Fibroblast of skin of abdomen (primary cell): ENCODE measurements at regions not wholly inside any gene's neighbourhood (a gene's known extent, or its start where the extent isn't known, plus 50 kb on each side); places are given as distances from the start of the nearest gene placed in this dataset.
"Not testable (repeated sequence)": the region's sequence is repeated elsewhere in the genome, so short reads cannot be mapped to it uniquely, and the experiment has no call there.

Experiments used
- DNase-seq: peaks from one replicate; pipeline ENCODE4 v3.0.0-alpha.2; 2013

- DNase-seq: no peak
These were observed 213.9 kb downstream of the TBX5 start for GRCh38 chr12:114192013-114192412.

- DNase-seq: no peak
These were observed 214.4 kb downstream of the TBX5 start for GRCh38 chr12:114191581-114191980.

GRCh38 chr12:114190971-114191370 is 215.0 kb downstream of the TBX5 start:
- DNase-seq: no peak

GRCh38 chr12:114189266-114189665 is 216.7 kb downstream of the TBX5 start:
- DNase-seq: no peak

GRCh38 chr12:114186241-114187002 is 219.5 kb downstream of the TBX5 start:
- no peak for DNase-seq

GRCh38 chr12:114185036-114185435 is 218.9 kb upstream of the RBM19 start:
- no peak for DNase-seq

GRCh38 chr12:114174326-114174725 is 208.2 kb upstream of the RBM19 start:
- DNase-seq: no peak

- DNase-seq: no peak
These were observed 206.0 kb upstream of the RBM19 start for GRCh38 chr12:114172135-114172534.

- DNase-seq: peak; percentile 58
These were observed 201.9 kb upstream of the RBM19 start for GRCh38 chr12:114168061-114168460.

GRCh38 chr12:114167431-114167830 is 201.3 kb upstream of the RBM19 start:
- DNase-seq: peak; percentile 91

- peak; percentile 53 for DNase-seq
These were observed 200.2 kb upstream of the RBM19 start for GRCh38 chr12:114166362-114166761.

GRCh38 chr12:114165921-114166320 is 199.8 kb upstream of the RBM19 start:
- DNase-seq: no peak

- no peak for DNase-seq
These were observed 198.2 kb upstream of the RBM19 start for GRCh38 chr12:114164351-114164750.

GRCh38 chr12:114163771-114164170 is 197.6 kb upstream of the RBM19 start:
- peak; percentile 94 for DNase-seq

GRCh38 chr12:114160445-114160844 is 194.3 kb upstream of the RBM19 start:
- DNase-seq: no peak

GRCh38 chr12:114152890-114153289 is 186.8 kb upstream of the RBM19 start:
- DNase-seq: peak; percentile 41

GRCh38 chr12:114152066-114152465 is 185.9 kb upstream of the RBM19 start:
- no peak for DNase-seq

- not testable (repeated sequence) for DNase-seq
These were observed 184.5 kb upstream of the RBM19 start for GRCh38 chr12:114150584-114150983.

GRCh38 chr12:114141921-114142564 is 175.9 kb upstream of the RBM19 start:
- no peak for DNase-seq

GRCh38 chr12:114140576-114140975 is 174.5 kb upstream of the RBM19 start:
- DNase-seq: no peak

GRCh38 chr12:114136631-114137030 is 170.5 kb upstream of the RBM19 start:
- DNase-seq: peak; percentile 14

GRCh38 chr12:114134922-114135321 is 168.8 kb upstream of the RBM19 start:
- no peak for DNase-seq

GRCh38 chr12:114131824-114132223 is 165.7 kb upstream of the RBM19 start:
- DNase-seq: no peak

GRCh38 chr12:114123108-114123507 is 157.0 kb upstream of the RBM19 start:
- no peak for DNase-seq
